Pancreas (tissue), 10 donors: ENCODE measurements at regions not wholly inside any gene's neighbourhood (a gene's known extent, or its start where the extent isn't known, plus 50 kb on each side); places are given as distances from the start of the nearest gene placed in this dataset.

Experiments
- ATAC-seq, 4 donors: fragments of 200-7000 bp; cut with Tn5 transposase; one replicate each; pipeline versions ENCODE4 v1.8.0 to v1.9.1; 2020; ENCODE audit warnings: mild to moderate bottlenecking in 4 of 4, moderate library complexity in 4 of 4
- DNase-seq, 6 donors: peaks; one replicate each; pipeline ENCODE4 v3.0.0-alpha.2; 2020
- FAIRE-seq: peaks from 2 replicates; lab custom pipeline; 2012; peaks lifted over from hg19 to GRCh38; lab: Jason Lieb, UNC
- H3K27ac ChIP-seq, 4 donors: fragments of 200-600 bp; sonication (generic); 1 replicate in 3 of 4; 2 replicates in 1 of 4; pipeline versions ENCODE4 v1.5.0 to v1.8.0; 2020
- H3K27me3 ChIP-seq, 4 donors: fragments of 200-600 bp; one replicate each; pipeline ENCODE4 v1.8.0; 2021
- H3K36me3 ChIP-seq, 3 donors: fragments of 200-600 bp; sonication (generic) in 1 of 3; one replicate each; pipeline versions ENCODE4 v1.5.0 to v1.8.0; 2020 to 2021
- H3K4me1 ChIP-seq, 3 donors: fragments of 200-600 bp; one replicate each; pipeline ENCODE4 v1.8.0; 2021
- H3K4me3 ChIP-seq, 4 donors: fragments of 200-600 bp; sonication (generic) in 2 of 4; one replicate each; pipeline versions ENCODE4 v1.5.0 to v1.8.0; 2020 to 2021
- H3K9me3 ChIP-seq, 4 donors: fragments of 200-600 bp; one replicate each; pipeline ENCODE4 v1.8.0; 2021
- WGBS, 2 donors: extraction: QIAGEN DNeasy Blood & Tissue Kit; methylation state at CpG; one replicate each; pipeline ENCODE4 v1.1.7; 2013; 5-methylcytosine and 5-hydroxymethylcytosine counted together
- intact Hi-C, 3 donors: fragments of 100-400 bp; cut with DNase I; formaldehyde crosslinking; loops; one replicate each; pipeline versions ENCODE4 v1.11.1 to v1.14.2; 2022
- TF ChIP-seq, protein P1 (sequence below), 4 donors: fragments of 200-600 bp; sonication (generic) in 3 of 4; IDR thresholded peaks; one replicate each; pipeline versions ENCODE4 v1.5.0 to v1.8.0; 2021; ENCODE audit warnings: antibody characterized with exemption in 4 of 4
- donor health status: healthy with polysubstance abuse.
- donor health status: DM: no; HTN: no; CAD: no; lungs with moderate emphysema.
- donor health status: DM: no; HTN: no; CAD: no.
- donor health status: control.
- donor health status: control.
- donor health status: Bipolar disorder and iron deficiency.
- donor health status: DM: yes; HTN: yes; CAD: no.
- donor health status: DM: no; HTN: no; CAD: no.
- donor health status: DM: no; HTN: no; CAD: no.
- donor health status: DM: yes; HTN: yes; CAD: no.

GRCh38 chr14:28294834-28295440 lies 471.6 kb upstream of the FOXG1 start:
- 29 to 52% methylated on average over 6 of the region's 6 CpGs for WGBS, 2 donors
- Histone ChIP-seq H3K4me3 (no peak overlapping the region), H3K27ac (no peak overlapping the region), H3K36me3 (no peaks in the 10 kb centered on the region), H3K9me3 (no peaks in the 10 kb centered on the region), H3K4me1 (no peaks in the 10 kb centered on the region), H3K27me3 (no peaks in the 10 kb centered on the region)
- intact Hi-C loops = no loop called here
- DNase-seq (no peak), ATAC-seq (no peak), FAIRE-seq (no peak)
- TF ChIP-seq, protein P1, sequence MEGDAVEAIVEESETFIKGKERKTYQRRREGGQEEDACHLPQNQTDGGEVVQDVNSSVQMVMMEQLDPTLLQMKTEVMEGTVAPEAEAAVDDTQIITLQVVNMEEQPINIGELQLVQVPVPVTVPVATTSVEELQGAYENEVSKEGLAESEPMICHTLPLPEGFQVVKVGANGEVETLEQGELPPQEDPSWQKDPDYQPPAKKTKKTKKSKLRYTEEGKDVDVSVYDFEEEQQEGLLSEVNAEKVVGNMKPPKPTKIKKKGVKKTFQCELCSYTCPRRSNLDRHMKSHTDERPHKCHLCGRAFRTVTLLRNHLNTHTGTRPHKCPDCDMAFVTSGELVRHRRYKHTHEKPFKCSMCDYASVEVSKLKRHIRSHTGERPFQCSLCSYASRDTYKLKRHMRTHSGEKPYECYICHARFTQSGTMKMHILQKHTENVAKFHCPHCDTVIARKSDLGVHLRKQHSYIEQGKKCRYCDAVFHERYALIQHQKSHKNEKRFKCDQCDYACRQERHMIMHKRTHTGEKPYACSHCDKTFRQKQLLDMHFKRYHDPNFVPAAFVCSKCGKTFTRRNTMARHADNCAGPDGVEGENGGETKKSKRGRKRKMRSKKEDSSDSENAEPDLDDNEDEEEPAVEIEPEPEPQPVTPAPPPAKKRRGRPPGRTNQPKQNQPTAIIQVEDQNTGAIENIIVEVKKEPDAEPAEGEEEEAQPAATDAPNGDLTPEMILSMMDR (IDR thresholded peaks at IDR 0.05) = no peak

DNA sequence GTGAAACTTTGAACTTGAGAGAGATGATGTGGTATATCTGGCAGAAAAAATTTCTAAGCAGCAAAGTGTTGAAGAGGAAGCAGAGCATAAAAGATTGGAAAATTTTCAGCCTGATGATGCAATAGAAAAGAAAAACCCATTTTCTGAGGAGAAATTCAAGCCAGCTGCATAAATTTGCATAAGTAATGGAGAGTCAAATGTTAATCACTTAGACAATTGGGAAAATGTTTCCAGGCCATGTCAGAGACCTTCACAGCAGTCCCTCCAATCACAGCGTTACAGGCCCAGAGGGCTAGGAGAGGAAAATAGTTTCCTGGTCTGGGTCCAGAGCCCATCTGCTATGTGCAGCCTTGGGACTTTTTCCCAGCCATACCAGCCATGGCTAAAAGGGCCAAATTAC lies 469.0 kb upstream of the FOXG1 start:
- ATAC-seq (no peak), DNase-seq (no peak), FAIRE-seq (no peak)
- Histone ChIP-seq H3K4me3 (no peak overlapping the region), H3K4me1 (no peaks in the 10 kb centered on the region), H3K27ac (no peak overlapping the region), H3K27me3 (no peaks in the 10 kb centered on the region), H3K9me3 (no peaks in the 10 kb centered on the region), H3K36me3 (no peaks in the 10 kb centered on the region)
- 68 to 80% methylated on average over 1 of the region's 1 CpG for WGBS, 2 donors
- intact Hi-C loops = no loop called here
- TF ChIP-seq, protein P1 (IDR thresholded peaks at IDR 0.05) = no peak

GRCh38 chr14:28298156-28298555 lies 468.4 kb upstream of the FOXG1 start:
- H3K9me3 ChIP-seq = no peaks in the 10 kb centered on the region

DNA sequence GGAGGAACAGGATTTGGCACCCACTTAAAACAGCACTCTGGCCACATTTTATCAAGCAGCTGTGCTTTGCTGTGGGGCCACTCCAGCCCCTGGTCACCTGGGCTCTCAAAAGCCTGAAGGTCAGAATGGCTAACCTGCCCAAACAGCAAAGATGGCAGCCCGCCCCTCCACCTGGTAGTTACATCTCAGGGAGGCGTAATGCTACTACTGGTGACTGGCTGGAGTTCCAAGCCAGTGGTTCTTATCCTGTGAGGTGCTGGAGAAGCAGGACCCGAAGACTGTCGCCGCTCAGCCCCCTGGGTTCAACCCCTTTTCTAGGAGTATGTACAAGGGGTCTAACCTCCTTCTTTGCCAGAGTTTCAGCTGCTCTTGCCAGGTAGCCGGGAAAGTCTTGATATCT lies 467.4 kb upstream of the FOXG1 start:
- Histone ChIP-seq H3K27me3 (no peaks in the 10 kb centered on the region), H3K4me1 (no peaks in the 10 kb centered on the region), H3K9me3 (no peaks in the 10 kb centered on the region), H3K4me3 (no peak overlapping the region), H3K27ac (no peak overlapping the region), H3K36me3 (no peaks in the 10 kb centered on the region)
- no peak for ATAC-seq
- FAIRE-seq = no peak
- DNase-seq = peak in 1 of 6 donors; percentile 12
- WGBS, 2 donors = 61 to 81% methylated on average over 6 of the region's 6 CpGs
- TF ChIP-seq, protein P1 (IDR thresholded peaks at IDR 0.05) = no peak
- intact Hi-C loops = no loop called here

More at GRCh38 chr14:28298156-28298555, 468.4 kb upstream of the FOXG1 start:
- no peak overlapping the region for H3K27ac ChIP-seq
- FAIRE-seq (no peak), ATAC-seq (no peak), DNase-seq (no peak)
- no peaks in the 10 kb centered on the region for H3K36me3 ChIP-seq
- 57 to 63% methylated on average over 3 of the region's 3 CpGs for WGBS, 2 donors
- intact Hi-C loops = no loop called here
- no peak overlapping the region for H3K4me3 ChIP-seq
- no peaks in the 10 kb centered on the region for H3K4me1 ChIP-seq
- H3K27me3 ChIP-seq = no peaks in the 10 kb centered on the region
- TF ChIP-seq, protein P1 (IDR thresholded peaks at IDR 0.05) = no peak

- Histone ChIP-seq H3K9me3 (no peaks in the 10 kb centered on the region), H3K36me3 (no peaks in the 10 kb centered on the region), H3K27ac (no peak overlapping the region), H3K27me3 (no peaks in the 10 kb centered on the region), H3K4me3 (no peak overlapping the region), H3K4me1 (no peaks in the 10 kb centered on the region)
- no peak for ATAC-seq
- TF ChIP-seq, protein P1 (IDR thresholded peaks at IDR 0.05) = no peak
- intact Hi-C loops = no loop called here
- FAIRE-seq = no peak
- DNase-seq = no peak
Measured at GRCh38 chr14:28300356-28300755, 466.2 kb upstream of the FOXG1 start.
